Mucosa of descending colon (tissue), 3 donors: ENCODE measurements at regions not wholly inside any gene's neighbourhood (a gene's known extent, or its start where the extent isn't known, plus 50 kb on each side); places are given as distances from the start of the nearest gene placed in this dataset.
"Not testable (repeated sequence)": the region's sequence is repeated elsewhere in the genome, so short reads cannot be mapped to it uniquely, and the experiment has no call there.

ENCODE experiments used
- ATAC-seq: fragments of 200-7000 bp; cut with Tn5 transposase; one replicate; pipeline ENCODE4 v1.9.1; 2020; ENCODE audit warnings: mild to moderate bottlenecking, moderate library complexity
- DNase-seq, 3 donors: peaks; one replicate each; pipeline ENCODE4 v3.0.0-alpha.2; 2020
- H3K36me3 ChIP-seq: fragments of 200-600 bp; one replicate; pipeline ENCODE4 v1.8.0; 2021; ENCODE audit warnings: low read depth, mild to moderate bottlenecking
- H3K4me1 ChIP-seq: fragments of 200-600 bp; one replicate; pipeline ENCODE4 v1.8.0; 2021; ENCODE audit warnings: low read depth, mild to moderate bottlenecking
- H3K4me3 ChIP-seq: fragments of 200-600 bp; one replicate; pipeline ENCODE4 v1.8.0; 2021; ENCODE audit warnings: mild to moderate bottlenecking
- H3K9me3 ChIP-seq: fragments of 200-600 bp; one replicate; pipeline ENCODE4 v1.8.0; 2021; ENCODE audit warnings: mild to moderate bottlenecking
- intact Hi-C, 2 donors: fragments of 100-400 bp; cut with DNase I in 1 of 2; cut with micrococcal nuclease in 1 of 2; formaldehyde crosslinking; loops; one replicate each; pipeline versions ENCODE4 v1.11.0 to v1.11.1; 2022; cut with DNase I, micrococcal nuclease
- TF ChIP-seq, protein P1 (sequence below): fragments of 200-600 bp; IDR thresholded peaks from one replicate; pipeline ENCODE4 v1.8.0; 2022; ENCODE audit warnings: antibody characterized with exemption, mild to moderate bottlenecking
- donor health status: DM: no; HTN: no; CAD: no; lungs with moderate emphysema.
- donor health status: DM: no; HTN: no; CAD: no.
- donor health status: DM: no; HTN: yes; CAD: no.

DNA sequence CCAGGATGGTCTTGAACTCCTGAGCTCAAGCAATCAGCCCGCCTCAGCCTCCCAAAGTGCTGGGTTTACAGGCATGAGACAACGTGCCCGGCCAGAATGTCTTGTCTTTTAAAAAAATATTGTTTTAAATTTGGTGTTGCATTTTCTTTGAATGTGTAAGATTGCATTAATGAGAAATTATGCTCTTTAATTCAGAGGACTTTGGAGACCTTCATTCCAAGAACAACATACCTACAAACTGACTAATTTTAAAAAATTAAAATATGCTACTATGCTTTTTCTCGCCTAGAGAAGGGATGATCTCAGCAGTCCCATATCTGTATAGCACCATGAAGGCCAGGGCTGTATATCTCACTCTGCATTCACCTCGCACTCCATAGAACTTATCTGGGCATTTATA lies 204.3 kb upstream of the SLC7A11 start:
- no peaks in the 10 kb centered on the region for H3K9me3 ChIP-seq
- no peak overlapping the region for H3K4me3 ChIP-seq
- TF ChIP-seq, protein P1, sequence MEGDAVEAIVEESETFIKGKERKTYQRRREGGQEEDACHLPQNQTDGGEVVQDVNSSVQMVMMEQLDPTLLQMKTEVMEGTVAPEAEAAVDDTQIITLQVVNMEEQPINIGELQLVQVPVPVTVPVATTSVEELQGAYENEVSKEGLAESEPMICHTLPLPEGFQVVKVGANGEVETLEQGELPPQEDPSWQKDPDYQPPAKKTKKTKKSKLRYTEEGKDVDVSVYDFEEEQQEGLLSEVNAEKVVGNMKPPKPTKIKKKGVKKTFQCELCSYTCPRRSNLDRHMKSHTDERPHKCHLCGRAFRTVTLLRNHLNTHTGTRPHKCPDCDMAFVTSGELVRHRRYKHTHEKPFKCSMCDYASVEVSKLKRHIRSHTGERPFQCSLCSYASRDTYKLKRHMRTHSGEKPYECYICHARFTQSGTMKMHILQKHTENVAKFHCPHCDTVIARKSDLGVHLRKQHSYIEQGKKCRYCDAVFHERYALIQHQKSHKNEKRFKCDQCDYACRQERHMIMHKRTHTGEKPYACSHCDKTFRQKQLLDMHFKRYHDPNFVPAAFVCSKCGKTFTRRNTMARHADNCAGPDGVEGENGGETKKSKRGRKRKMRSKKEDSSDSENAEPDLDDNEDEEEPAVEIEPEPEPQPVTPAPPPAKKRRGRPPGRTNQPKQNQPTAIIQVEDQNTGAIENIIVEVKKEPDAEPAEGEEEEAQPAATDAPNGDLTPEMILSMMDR, result no peak
- intact Hi-C loops, result no loop called here
- DNase-seq (no peak), ATAC-seq (no peak)
- no peaks in the 10 kb centered on the region for H3K4me1 ChIP-seq
- no peaks in the 10 kb centered on the region for H3K36me3 ChIP-seq

DNA sequence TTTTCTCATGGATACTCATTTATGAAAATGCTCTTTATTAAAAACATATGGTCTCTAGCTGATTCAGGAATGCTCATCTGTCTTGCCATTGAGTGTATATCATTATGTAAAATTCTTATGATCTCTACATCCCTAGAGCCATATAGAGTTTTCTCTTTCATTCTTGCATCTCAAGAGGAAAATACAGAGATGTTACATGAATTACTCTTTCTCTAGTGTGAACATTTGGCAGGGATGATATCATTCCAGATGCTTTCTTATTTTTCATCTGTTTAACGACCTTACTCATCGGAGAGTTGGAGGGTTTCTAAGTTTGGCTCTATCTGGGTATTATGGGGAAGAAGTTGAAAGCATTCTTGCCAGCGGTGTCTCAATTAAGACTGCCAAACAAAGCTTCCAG lies 202.9 kb upstream of the SLC7A11 start:
- Histone ChIP-seq H3K36me3 (no peaks in the 10 kb centered on the region), H3K4me1 (no peaks in the 10 kb centered on the region), H3K4me3 (no peak overlapping the region), H3K9me3 (no peaks in the 10 kb centered on the region)
- ATAC-seq (no peak), DNase-seq (no peak)
- intact Hi-C loops, result no loop called here
- TF ChIP-seq, protein P1, result no peak

DNA sequence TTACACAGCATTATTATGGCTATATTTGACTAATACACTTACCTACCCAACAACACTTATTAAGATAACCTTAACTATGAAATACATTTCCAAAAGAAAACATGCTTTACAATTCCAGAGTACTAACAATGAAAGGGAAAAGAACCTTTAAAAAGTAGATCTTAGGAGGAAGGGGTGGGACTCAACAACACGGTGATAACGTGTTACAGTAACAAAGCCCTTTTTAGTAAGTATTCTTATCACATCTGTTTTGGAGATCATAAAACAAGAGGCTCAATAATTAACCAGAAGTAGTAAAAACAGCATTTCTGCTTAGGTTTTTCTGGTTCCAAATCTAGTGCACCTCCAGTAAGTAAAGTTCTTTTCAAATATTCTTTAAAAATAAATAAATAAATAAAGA lies 202.1 kb upstream of the SLC7A11 start:
- no peaks in the 10 kb centered on the region for H3K36me3 ChIP-seq
- DNase-seq, result no peak
- intact Hi-C loops, result no loop called here
- H3K9me3 ChIP-seq, result no peaks in the 10 kb centered on the region
- TF ChIP-seq, protein P1, result no peak
- no peak overlapping the region for H3K4me3 ChIP-seq
- no peaks in the 10 kb centered on the region for H3K4me1 ChIP-seq
- peak; percentile 58 for ATAC-seq

DNA sequence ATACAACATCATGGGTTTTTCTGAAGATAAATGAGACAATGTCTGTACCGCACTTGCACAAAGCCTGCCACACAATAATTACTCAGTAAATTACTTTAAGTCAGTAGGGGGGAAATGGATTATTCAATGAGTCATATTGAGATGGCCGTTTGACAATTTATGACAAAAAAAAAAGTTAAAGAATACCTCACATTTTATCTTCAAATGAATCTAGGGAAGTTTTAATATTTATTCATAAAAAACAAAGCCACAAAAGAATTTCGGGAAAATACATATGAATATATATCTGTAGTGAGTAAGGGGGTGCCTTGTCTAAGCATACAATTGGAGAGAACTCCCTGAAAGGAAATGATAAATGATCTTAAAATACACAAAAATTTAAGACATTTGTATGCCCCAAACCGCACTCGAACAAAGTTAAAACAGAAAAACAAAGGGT lies 197.0 kb upstream of the SLC7A11 start:
- ATAC-seq (no peak), DNase-seq (no peak)
- no peaks in the 10 kb centered on the region for H3K36me3 ChIP-seq
- H3K4me1 ChIP-seq, result peaks cover 3% of the 10 kb centered on the region
- no peaks in the 10 kb centered on the region for H3K9me3 ChIP-seq
- TF ChIP-seq, protein P1, result no peak
- H3K4me3 ChIP-seq, result no peak overlapping the region
- intact Hi-C loops, result no loop called here

DNA sequence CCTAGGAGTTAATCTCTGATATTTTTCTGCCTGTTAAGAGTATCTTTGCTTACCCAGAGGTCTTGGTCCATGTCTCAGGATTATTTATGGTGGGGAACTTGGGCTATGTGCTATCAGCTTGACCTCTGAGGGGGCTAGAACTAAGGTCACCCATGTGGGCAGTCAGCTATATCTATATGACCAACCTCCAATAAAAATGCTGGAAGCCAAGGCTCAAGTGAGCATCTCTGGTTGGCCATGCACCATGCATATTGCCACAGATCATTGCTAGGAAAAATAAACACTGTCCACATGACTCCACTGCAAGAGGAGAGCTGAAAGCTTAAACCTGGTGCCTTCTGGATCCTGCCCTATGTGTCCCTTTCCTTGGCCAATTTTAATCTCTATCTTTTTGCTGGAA lies 196.5 kb upstream of the SLC7A11 start:
- ATAC-seq (no peak), DNase-seq (no peak)
- TF ChIP-seq, protein P1, result no peak
- intact Hi-C loops, result no loop called here
- Histone ChIP-seq H3K36me3 (no peaks in the 10 kb centered on the region), H3K4me1 (peaks cover 3% of the 10 kb centered on the region), H3K4me3 (no peak overlapping the region), H3K9me3 (no peaks in the 10 kb centered on the region)

DNA sequence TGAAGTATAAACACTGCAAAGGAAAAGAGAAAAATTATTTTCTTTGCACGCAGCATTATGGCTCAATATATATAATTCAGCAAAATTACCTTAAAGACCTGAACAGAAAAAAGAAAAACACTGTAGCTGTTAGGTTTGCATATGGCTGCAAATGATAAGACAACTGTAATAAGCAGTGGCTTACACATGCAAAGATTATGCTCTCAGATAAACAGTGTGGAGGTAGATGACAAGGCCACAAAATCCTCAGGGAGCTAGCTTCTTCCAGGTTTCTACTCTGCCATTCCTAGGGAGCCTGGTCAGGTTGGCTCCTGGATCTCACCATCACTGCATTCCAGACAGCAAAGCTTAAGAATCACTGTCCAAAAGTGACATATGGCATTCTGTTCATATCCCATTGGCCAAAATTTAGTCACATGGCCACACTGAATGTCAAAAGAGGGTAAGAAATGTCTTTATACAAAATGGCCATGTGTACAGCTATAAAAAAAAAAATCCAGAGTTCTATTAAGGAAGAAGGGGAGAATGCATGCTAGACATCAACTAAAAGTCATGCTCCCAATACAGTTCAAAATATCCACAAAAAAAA lies 195.2 kb upstream of the SLC7A11 start:
- no peaks in the 10 kb centered on the region for H3K36me3 ChIP-seq
- ATAC-seq, result no peak
- H3K9me3 ChIP-seq, result no peaks in the 10 kb centered on the region
- no peak overlapping the region for H3K4me3 ChIP-seq
- TF ChIP-seq, protein P1, result no peak
- intact Hi-C loops, result no loop called here
- H3K4me1 ChIP-seq, result peaks cover 3% of the 10 kb centered on the region
- DNase-seq, result no peak

DNA sequence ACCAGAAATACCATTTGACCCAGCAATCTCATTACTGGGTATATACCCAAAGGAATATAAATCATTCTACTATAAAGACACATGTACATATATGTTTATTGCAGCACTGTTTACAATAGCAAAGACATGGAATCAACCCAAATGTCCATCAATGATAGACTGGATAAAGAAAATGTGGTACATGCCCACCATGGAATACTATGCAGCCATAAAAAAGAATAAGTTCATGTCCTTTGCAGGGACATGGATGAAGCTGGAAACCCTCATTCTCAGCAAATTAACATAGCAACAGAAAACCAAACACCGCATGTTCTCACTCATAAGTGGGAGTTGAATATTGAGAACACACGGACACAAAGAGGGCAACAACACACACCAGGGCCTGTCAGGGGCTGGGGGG lies 193.6 kb upstream of the SLC7A11 start:
- DNase-seq, H3K4me1 ChIP-seq, H3K36me3 ChIP-seq, intact Hi-C loops, H3K9me3 ChIP-seq, H3K4me3 ChIP-seq, ATAC-seq: not testable (repeated sequence)

DNA sequence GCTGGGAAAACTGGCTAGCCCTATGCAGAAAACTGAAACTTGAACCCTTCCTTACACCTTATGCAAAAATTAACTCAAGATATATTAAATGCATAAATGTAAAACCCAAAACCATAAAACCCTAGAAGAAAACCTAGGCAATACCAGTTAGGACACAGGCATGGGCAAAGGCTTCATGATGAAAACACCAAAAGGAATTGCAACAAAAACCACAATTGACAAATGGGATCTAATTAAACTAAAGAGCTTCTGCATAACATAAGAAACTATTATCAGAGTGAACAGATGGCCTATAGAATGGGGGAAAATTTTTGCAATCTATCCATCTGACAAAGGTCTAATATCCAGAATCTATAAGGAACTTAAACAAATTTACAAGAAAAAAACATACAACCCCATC lies 192.9 kb upstream of the SLC7A11 start:
- H3K9me3 ChIP-seq, H3K4me3 ChIP-seq, H3K4me1 ChIP-seq, H3K36me3 ChIP-seq, ATAC-seq, DNase-seq, intact Hi-C loops: not testable (repeated sequence)
